K562 (cell line): ENCODE measurements at regions not wholly inside any gene's neighbourhood (a gene's known extent, or its start where the extent isn't known, plus 50 kb on each side); places are given as distances from the start of the nearest gene placed in this dataset.

ENCODE experiments used
- ATF1 ChIP-seq, 2 experiments: fragments of 450-650 bp in 1 of 2; IDR thresholded peaks; 2 replicates each; pipeline ENCODE4 v1.6.1; 2016; ENCODE audit warnings: missing compliant biosample characterization in 1 of 2, missing genetic modification characterization in 1 of 2
- CBX1 ChIP-seq: sonication (generic); IDR thresholded peaks from 2 replicates; pipeline ENCODE4 v1.6.1; 2016; ENCODE audit warnings: antibody characterized with exemption, low read depth, mild to moderate bottlenecking
- CEBPB ChIP-seq: fragments of 450-650 bp; IDR thresholded peaks from 2 replicates; pipeline ENCODE4 v1.6.1; 2016; ENCODE audit warnings: missing genetic modification characterization, missing compliant biosample characterization
- CREBBP ChIP-seq: IDR thresholded peaks from one replicate; pipeline ENCODE4 v1.6.1; 2012; ENCODE audit warnings: low read depth, mild to moderate bottlenecking, control low read depth, inconsistent platforms, low read length
- EP400 ChIP-seq: fragments of 450-650 bp; IDR thresholded peaks from 2 replicates; pipeline ENCODE4 v1.6.1; 2017; ENCODE audit warnings: antibody characterized with exemption, mild to moderate bottlenecking, moderate library complexity
- HMGN3 ChIP-seq: IDR thresholded peaks from 2 replicates; pipeline ENCODE4 v1.6.1; 2011; ENCODE audit warnings: borderline replicate concordance, low read depth, mild to moderate bottlenecking, mixed read lengths, low read length; ENCODE audit not compliant: insufficient read length; ENCODE audit errors: extremely low read depth
- KDM2B ChIP-seq: fragments of 250-450 bp; sonication (Bioruptor Pico); IDR thresholded peaks from 2 replicates; pipeline ENCODE4 v1.8.0; 2021; ENCODE audit warnings: mild to moderate bottlenecking, moderate library complexity
- MAFK ChIP-seq: IDR thresholded peaks from 2 replicates; pipeline ENCODE4 v1.6.1; 2011; ENCODE audit warnings: low read length, improper control_type of control experiment
- NFE2L1 ChIP-seq: fragments of 450-650 bp; IDR thresholded peaks from 2 replicates; pipeline ENCODE4 v1.6.1; 2016; ENCODE audit warnings: missing genetic modification characterization, low read depth, mild to moderate bottlenecking, missing compliant biosample characterization, moderate library complexity, borderline replicate concordance
- TCFL5 ChIP-seq: fragments of 250-450 bp; sonication (Bioruptor Pico); conservative IDR thresholded peaks from 2 replicates; pipeline ENCODE4 v1.6.1; 2021; ENCODE audit warnings: mild to moderate bottlenecking, moderate library complexity, matching md5 sums
- ZNF76 ChIP-seq: fragments of 250-450 bp; sonication (Bioruptor Pico); IDR thresholded peaks from 2 replicates; pipeline ENCODE4 v1.4.0; 2020; ENCODE audit warnings: mild to moderate bottlenecking, moderate library complexity, borderline replicate concordance
- TF ChIP-seq, protein P1 (sequence below): fragments of 450-650 bp; IDR thresholded peaks from 2 replicates; pipeline ENCODE4 v1.6.1; 2016; ENCODE audit warnings: mild to moderate bottlenecking, moderate library complexity
- TF ChIP-seq, protein P2 (sequence below), 3 experiments: fragments of 200-800 bp in 1 of 3; fragments of 250-450 bp in 1 of 3; fragments of 450-650 bp in 1 of 3; sonication (Bioruptor Pico) in 1 of 3; sonication (Bioruptor generic) in 1 of 3; formaldehyde crosslinking in 1 of 3; IDR thresholded peaks; 2 replicates each; pipeline versions ENCODE4 v1.6.1 to v1.8.0; 2016 to 2022; ENCODE audit warnings: mild to moderate bottlenecking in 2 of 3, missing genetic modification characterization in 2 of 3, missing compliant biosample characterization in 1 of 3, moderate library complexity in 1 of 3

DNA sequence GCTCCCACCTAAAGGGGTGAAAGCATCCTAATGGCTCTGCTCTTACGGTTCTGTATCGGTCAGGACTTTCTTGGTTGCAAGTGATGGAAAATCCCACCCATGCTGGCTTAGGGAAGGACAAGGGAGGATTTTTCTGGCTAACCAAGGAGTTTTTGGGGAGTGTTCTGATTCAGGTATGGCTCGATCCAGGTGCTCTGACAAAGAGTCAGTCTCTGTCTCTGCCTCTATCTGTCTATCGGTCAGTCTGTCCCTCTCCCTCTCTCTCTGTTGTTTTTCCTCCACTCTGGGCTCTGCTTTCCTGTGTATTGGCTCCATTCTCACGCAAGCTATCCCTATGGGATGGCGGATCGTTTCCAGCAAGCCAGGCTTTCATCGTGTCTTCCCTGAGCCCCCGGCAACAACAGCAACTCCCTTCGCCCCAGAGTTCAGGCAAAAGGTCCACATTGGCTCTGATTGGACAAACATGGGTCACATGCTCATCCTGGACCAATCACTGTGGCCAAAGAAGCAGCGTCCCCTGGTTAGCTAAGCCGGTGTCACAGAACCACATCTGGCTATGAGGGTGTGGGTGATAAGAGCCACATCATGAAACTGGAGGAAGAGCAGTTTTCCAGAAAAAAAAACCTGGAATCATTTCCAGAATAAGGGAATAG is 160.3 kb downstream of the BMP7 start (continued):
- TF ChIP-seq ATF1 (CRISPR knock-in tag; IDR thresholded peaks at IDR 0.05) (no peak), ATF1 (tag; IDR thresholded peaks at IDR 0.05) (no peak), MAFK (no peak), CREBBP (no peak), CEBPB (tag) (no peak), TCFL5 (CRISPR knock-in tag) (no peak), KDM2B (CRISPR knock-in tag) (no peak), HMGN3 (no peak), ZNF76 (no peak), EP400 (no peak), NFE2L1 (no peak), CBX1 (no peak)
- TF ChIP-seq, protein P1, sequence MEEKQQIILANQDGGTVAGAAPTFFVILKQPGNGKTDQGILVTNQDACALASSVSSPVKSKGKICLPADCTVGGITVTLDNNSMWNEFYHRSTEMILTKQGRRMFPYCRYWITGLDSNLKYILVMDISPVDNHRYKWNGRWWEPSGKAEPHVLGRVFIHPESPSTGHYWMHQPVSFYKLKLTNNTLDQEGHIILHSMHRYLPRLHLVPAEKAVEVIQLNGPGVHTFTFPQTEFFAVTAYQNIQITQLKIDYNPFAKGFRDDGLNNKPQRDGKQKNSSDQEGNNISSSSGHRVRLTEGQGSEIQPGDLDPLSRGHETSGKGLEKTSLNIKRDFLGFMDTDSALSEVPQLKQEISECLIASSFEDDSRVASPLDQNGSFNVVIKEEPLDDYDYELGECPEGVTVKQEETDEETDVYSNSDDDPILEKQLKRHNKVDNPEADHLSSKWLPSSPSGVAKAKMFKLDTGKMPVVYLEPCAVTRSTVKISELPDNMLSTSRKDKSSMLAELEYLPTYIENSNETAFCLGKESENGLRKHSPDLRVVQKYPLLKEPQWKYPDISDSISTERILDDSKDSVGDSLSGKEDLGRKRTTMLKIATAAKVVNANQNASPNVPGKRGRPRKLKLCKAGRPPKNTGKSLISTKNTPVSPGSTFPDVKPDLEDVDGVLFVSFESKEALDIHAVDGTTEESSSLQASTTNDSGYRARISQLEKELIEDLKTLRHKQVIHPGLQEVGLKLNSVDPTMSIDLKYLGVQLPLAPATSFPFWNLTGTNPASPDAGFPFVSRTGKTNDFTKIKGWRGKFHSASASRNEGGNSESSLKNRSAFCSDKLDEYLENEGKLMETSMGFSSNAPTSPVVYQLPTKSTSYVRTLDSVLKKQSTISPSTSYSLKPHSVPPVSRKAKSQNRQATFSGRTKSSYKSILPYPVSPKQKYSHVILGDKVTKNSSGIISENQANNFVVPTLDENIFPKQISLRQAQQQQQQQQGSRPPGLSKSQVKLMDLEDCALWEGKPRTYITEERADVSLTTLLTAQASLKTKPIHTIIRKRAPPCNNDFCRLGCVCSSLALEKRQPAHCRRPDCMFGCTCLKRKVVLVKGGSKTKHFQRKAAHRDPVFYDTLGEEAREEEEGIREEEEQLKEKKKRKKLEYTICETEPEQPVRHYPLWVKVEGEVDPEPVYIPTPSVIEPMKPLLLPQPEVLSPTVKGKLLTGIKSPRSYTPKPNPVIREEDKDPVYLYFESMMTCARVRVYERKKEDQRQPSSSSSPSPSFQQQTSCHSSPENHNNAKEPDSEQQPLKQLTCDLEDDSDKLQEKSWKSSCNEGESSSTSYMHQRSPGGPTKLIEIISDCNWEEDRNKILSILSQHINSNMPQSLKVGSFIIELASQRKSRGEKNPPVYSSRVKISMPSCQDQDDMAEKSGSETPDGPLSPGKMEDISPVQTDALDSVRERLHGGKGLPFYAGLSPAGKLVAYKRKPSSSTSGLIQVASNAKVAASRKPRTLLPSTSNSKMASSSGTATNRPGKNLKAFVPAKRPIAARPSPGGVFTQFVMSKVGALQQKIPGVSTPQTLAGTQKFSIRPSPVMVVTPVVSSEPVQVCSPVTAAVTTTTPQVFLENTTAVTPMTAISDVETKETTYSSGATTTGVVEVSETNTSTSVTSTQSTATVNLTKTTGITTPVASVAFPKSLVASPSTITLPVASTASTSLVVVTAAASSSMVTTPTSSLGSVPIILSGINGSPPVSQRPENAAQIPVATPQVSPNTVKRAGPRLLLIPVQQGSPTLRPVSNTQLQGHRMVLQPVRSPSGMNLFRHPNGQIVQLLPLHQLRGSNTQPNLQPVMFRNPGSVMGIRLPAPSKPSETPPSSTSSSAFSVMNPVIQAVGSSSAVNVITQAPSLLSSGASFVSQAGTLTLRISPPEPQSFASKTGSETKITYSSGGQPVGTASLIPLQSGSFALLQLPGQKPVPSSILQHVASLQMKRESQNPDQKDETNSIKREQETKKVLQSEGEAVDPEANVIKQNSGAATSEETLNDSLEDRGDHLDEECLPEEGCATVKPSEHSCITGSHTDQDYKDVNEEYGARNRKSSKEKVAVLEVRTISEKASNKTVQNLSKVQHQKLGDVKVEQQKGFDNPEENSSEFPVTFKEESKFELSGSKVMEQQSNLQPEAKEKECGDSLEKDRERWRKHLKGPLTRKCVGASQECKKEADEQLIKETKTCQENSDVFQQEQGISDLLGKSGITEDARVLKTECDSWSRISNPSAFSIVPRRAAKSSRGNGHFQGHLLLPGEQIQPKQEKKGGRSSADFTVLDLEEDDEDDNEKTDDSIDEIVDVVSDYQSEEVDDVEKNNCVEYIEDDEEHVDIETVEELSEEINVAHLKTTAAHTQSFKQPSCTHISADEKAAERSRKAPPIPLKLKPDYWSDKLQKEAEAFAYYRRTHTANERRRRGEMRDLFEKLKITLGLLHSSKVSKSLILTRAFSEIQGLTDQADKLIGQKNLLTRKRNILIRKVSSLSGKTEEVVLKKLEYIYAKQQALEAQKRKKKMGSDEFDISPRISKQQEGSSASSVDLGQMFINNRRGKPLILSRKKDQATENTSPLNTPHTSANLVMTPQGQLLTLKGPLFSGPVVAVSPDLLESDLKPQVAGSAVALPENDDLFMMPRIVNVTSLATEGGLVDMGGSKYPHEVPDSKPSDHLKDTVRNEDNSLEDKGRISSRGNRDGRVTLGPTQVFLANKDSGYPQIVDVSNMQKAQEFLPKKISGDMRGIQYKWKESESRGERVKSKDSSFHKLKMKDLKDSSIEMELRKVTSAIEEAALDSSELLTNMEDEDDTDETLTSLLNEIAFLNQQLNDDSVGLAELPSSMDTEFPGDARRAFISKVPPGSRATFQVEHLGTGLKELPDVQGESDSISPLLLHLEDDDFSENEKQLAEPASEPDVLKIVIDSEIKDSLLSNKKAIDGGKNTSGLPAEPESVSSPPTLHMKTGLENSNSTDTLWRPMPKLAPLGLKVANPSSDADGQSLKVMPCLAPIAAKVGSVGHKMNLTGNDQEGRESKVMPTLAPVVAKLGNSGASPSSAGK: 0 out of 2 replicates have a peak, but pooled peaks have one; percentile 12
- TF ChIP-seq, protein P2, sequence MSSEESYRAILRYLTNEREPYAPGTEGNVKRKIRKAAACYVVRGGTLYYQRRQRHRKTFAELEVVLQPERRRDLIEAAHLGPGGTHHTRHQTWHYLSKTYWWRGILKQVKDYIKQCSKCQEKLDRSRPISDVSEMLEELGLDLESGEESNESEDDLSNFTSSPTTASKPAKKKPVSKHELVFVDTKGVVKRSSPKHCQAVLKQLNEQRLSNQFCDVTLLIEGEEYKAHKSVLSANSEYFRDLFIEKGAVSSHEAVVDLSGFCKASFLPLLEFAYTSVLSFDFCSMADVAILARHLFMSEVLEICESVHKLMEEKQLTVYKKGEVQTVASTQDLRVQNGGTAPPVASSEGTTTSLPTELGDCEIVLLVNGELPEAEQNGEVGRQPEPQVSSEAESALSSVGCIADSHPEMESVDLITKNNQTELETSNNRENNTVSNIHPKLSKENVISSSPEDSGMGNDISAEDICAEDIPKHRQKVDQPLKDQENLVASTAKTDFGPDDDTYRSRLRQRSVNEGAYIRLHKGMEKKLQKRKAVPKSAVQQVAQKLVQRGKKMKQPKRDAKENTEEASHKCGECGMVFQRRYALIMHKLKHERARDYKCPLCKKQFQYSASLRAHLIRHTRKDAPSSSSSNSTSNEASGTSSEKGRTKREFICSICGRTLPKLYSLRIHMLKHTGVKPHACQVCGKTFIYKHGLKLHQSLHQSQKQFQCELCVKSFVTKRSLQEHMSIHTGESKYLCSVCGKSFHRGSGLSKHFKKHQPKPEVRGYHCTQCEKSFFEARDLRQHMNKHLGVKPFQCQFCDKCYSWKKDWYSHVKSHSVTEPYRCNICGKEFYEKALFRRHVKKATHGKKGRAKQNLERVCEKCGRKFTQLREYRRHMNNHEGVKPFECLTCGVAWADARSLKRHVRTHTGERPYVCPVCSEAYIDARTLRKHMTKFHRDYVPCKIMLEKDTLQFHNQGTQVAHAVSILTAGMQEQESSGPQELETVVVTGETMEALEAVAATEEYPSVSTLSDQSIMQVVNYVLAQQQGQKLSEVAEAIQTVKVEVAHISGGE (CRISPR knock-in tag; IDR thresholded peaks at IDR 0.05): peak in 2 of 3 experiments; percentile 18 to 73; a peak in 2 of 6 replicates
